ENCODE measurements at regions not wholly inside any gene's neighbourhood (a gene's known extent, or its start where the extent isn't known, plus 50 kb on each side); places are given as distances from the start of the nearest gene placed in this dataset.

GRCh38 chr13:61916483-61916882 is 500.8 kb upstream of the PCDH20 start:
- ChIA-PET CTCF (no interaction called here), POLR2A (ENCODE audit: unreplicated experiment) (no interaction called here)
- Histone ChIP-seq H3K27ac (ENCODE audit: insufficient read depth, low read length) (no peak overlapping the region), H3K9ac (ENCODE audit: low read depth, low read length) (no peak overlapping the region), H4K91ac (ENCODE audit: insufficient read depth, low read depth, low read length) (no peak overlapping the region), H3K4me2 (ENCODE audit: low read depth, low read length) (no peak overlapping the region), H2AK9ac (replicated peaks; ENCODE audit: low read depth, low read length, poor library complexity) (no peak overlapping the region), H3K36me3 (ENCODE audit: control insufficient read depth, insufficient read depth, low read length) (no peaks in the 10 kb centered on the region), H3K4me1 (ENCODE audit: control insufficient read depth, insufficient read depth, low read length) (no peaks in the 10 kb centered on the region), H3K56ac (ENCODE audit: extremely low read depth, insufficient read depth, low read length) (no peak overlapping the region), H4K8ac (ENCODE audit: low read depth in 2 of 2, low read length in 2 of 2) (no peak overlapping the region), H3K4me3 (ENCODE audit: insufficient read depth, low read depth, low read length) (no peak overlapping the region), H2BK5ac (ENCODE audit: low read depth, low read length, poor library complexity, severe bottlenecking) (no peak overlapping the region), H2BK15ac (ENCODE audit: low read depth, low read length) (no peak overlapping the region), H2BK20ac (ENCODE audit: low read depth, low read length) (no peak overlapping the region), H3K9me3 (ENCODE audit: control insufficient read depth, insufficient read depth, low read length) (0 out of 2 replicates have a peak, but pooled peaks cover 1% of the 10 kb centered on the region), H3K27me3 (ENCODE audit: control insufficient read depth, insufficient read depth, low read length) (no peaks in the 10 kb centered on the region), H3K4ac (ENCODE audit: low read depth, low read length) (no peak overlapping the region), H2BK120ac (ENCODE audit: low read depth, low read length) (no peak overlapping the region), H2AK5ac (ENCODE audit: low read depth, low read length) (no peak overlapping the region), H3K18ac (ENCODE audit: low read depth, low read length) (no peak overlapping the region), H3K23ac (ENCODE audit: low read depth, low read length) (no peak overlapping the region), H4K5ac (ENCODE audit: low read depth, low read length) (no peak overlapping the region), H3K14ac (replicated peaks; ENCODE audit: low read depth, low read length) (no peak overlapping the region), H3K9me1 (ENCODE audit: insufficient read depth, low read length) (no peaks in the 10 kb centered on the region), H3K79me1 (ENCODE audit: low read depth in 1 of 2, low read length in 2 of 2) (no peaks in the 10 kb centered on the region), H2AFZ (replicated peaks; ENCODE audit: low read length, poor library complexity) (no peak overlapping the region), H4K20me1 (ENCODE audit: insufficient read depth, low read length) (no peaks in the 10 kb centered on the region)
- no TSS peak for BruUV-seq (replicated peaks)
- WGBS, 2 experiments (ENCODE audit: extremely low coverage in 2 of 2, insufficient read length in 1 of 2) = no CpG with 5 or more reads among the region's 1 CpG
- DNase-seq (no peak), ATAC-seq (ENCODE audit: low read depth) (no peak)
- dilution Hi-C loops (cut with HindIII; ENCODE audit: low sequenced_read_pairs, unreplicated experiment) (no loop called here), intact Hi-C loops (cut with micrococcal nuclease) (no loop called here), in situ Hi-C loops (cut with MboI; ENCODE audit: low sequenced_read_pairs) (no loop called here)
- TF ChIP-seq POLR2A (IDR thresholded peaks at IDR 0.05; ENCODE audit: low read depth, low read length) (no peak), SMC3 (IDR thresholded peaks at IDR 0.05; ENCODE audit: low read depth, low read length) (no peak)
